H9 (cell line): ENCODE measurements at regions not wholly inside any gene's neighbourhood (a gene's known extent, or its start where the extent isn't known, plus 50 kb on each side); places are given as distances from the start of the nearest gene placed in this dataset.

ENCODE experiments used
- DNase-seq: peaks from one replicate; pipeline ENCODE4 v3.0.0-alpha.2; 2017
- H2AFZ ChIP-seq: one replicate; pipeline ENCODE4 v1.6.1; 2013; ENCODE audit warnings: mild to moderate bottlenecking, low read length, control low read depth, moderate library complexity
- H2AK5ac ChIP-seq: 2 replicates; pipeline ENCODE4 v1.6.1; 2013; ENCODE audit warnings: low read length, control low read depth, mixed read lengths; ENCODE audit not compliant: insufficient read length
- H2BK120ac ChIP-seq: one replicate; pipeline ENCODE4 v1.6.1; 2013; ENCODE audit warnings: low read depth, mild to moderate bottlenecking, low read length, control low read depth, inconsistent platforms; ENCODE audit not compliant: poor library complexity, severe bottlenecking
- H2BK12ac ChIP-seq: 2 replicates; pipeline ENCODE4 v1.6.1; 2013; ENCODE audit warnings: low read length, control low read depth, mixed read lengths, low read depth; ENCODE audit not compliant: insufficient read length
- H2BK15ac ChIP-seq: 2 replicates; pipeline ENCODE4 v1.6.1; 2013; ENCODE audit warnings: low read depth, low read length, control low read depth
- H2BK20ac ChIP-seq: one replicate; pipeline ENCODE4 v1.6.1; 2013; ENCODE audit warnings: low read depth, mild to moderate bottlenecking, low read length, control low read depth, inconsistent platforms; ENCODE audit not compliant: poor library complexity, severe bottlenecking
- H2BK5ac ChIP-seq: 2 replicates; pipeline ENCODE4 v1.6.1; 2013; ENCODE audit warnings: low read length, control low read depth, mixed read lengths; ENCODE audit not compliant: insufficient read length
- H3K14ac ChIP-seq: 2 replicates; pipeline ENCODE4 v1.6.1; 2013; ENCODE audit warnings: low read length, control low read depth; ENCODE audit not compliant: insufficient read depth
- H3K18ac ChIP-seq: 2 replicates; pipeline ENCODE4 v1.6.1; 2013; ENCODE audit warnings: low read depth, mild to moderate bottlenecking, mixed read lengths, low read length, control low read depth; ENCODE audit not compliant: insufficient read length
- H3K23ac ChIP-seq: 2 replicates; pipeline ENCODE4 v1.6.1; 2013; ENCODE audit warnings: low read length, control low read depth, mixed read lengths, low read depth; ENCODE audit not compliant: insufficient read length
- H3K23me2 ChIP-seq: 2 replicates; pipeline ENCODE4 v1.6.1; 2013; ENCODE audit warnings: low read depth, mild to moderate bottlenecking, mixed read lengths, low read length, control low read depth; ENCODE audit not compliant: insufficient read length, poor library complexity, severe bottlenecking
- H3K27ac ChIP-seq: 2 replicates; pipeline ENCODE4 v1.5.1; 2013; ENCODE audit warnings: low read length, control low read depth, mixed read lengths, low read depth; ENCODE audit not compliant: insufficient read length
- H3K27me3 ChIP-seq: 2 replicates; pipeline ENCODE4 v1.6.1; 2013; ENCODE audit warnings: low read length, control low read depth, inconsistent platforms; ENCODE audit not compliant: insufficient read depth
- H3K4ac ChIP-seq: 2 replicates; pipeline ENCODE4 v1.6.1; 2013; ENCODE audit warnings: low read depth, mild to moderate bottlenecking, control low read depth, inconsistent platforms, low read length, moderate library complexity
- H3K4me1 ChIP-seq: 2 replicates; pipeline ENCODE4 v1.6.1; 2013; ENCODE audit warnings: low read length, control low read depth, inconsistent platforms; ENCODE audit not compliant: insufficient read depth
- H3K4me2 ChIP-seq: 2 replicates; pipeline ENCODE4 v1.6.1; 2013; ENCODE audit warnings: low read length, control low read depth, mixed read lengths; ENCODE audit not compliant: insufficient read length, insufficient read depth
- H3K56ac ChIP-seq: 2 replicates; pipeline ENCODE4 v1.6.1; 2013; ENCODE audit warnings: low read depth, mild to moderate bottlenecking, mixed read lengths, low read length, control low read depth; ENCODE audit not compliant: insufficient read length
- H3K79me1 ChIP-seq: 2 replicates; pipeline ENCODE4 v1.6.1; 2013; ENCODE audit warnings: low read depth, mild to moderate bottlenecking, moderate library complexity, low read length, control low read depth, inconsistent platforms; ENCODE audit not compliant: insufficient read depth, poor library complexity, severe bottlenecking
- H3K79me2 ChIP-seq: 2 replicates; pipeline ENCODE4 v1.6.1; 2013; ENCODE audit warnings: low read length, control low read depth, inconsistent platforms; ENCODE audit not compliant: insufficient read depth
- H3K9ac ChIP-seq: 2 replicates; pipeline ENCODE4 v1.6.1; 2013; ENCODE audit warnings: low read length, control low read depth, mixed read lengths; ENCODE audit not compliant: insufficient read length; ENCODE audit errors: extremely low read depth
- H3K9me3 ChIP-seq: one replicate; pipeline ENCODE4 v1.6.1; 2013; ENCODE audit warnings: low read depth, low read length, inconsistent platforms; ENCODE audit not compliant: control insufficient read depth
- H3T11ph ChIP-seq: one replicate; pipeline ENCODE4 v1.6.1; 2013; ENCODE audit warnings: mild to moderate bottlenecking, low read length, control low read depth, inconsistent platforms
- H4K20me1 ChIP-seq: one replicate; pipeline ENCODE4 v1.6.1; 2013; ENCODE audit not compliant: control insufficient read depth, insufficient read length, insufficient read depth
- H4K5ac ChIP-seq: 2 replicates; pipeline ENCODE4 v1.6.1; 2013; ENCODE audit warnings: low read depth, mild to moderate bottlenecking, mixed read lengths, low read length, control low read depth; ENCODE audit not compliant: insufficient read length
- H4K8ac ChIP-seq: replicated peaks from 2 replicates; pipeline ENCODE4 v1.6.1; 2013; ENCODE audit warnings: low read length, control low read depth, mixed read lengths, low read depth; ENCODE audit not compliant: insufficient read length
- H4K91ac ChIP-seq: 2 replicates; pipeline ENCODE4 v1.6.1; 2013; ENCODE audit warnings: low read depth, mild to moderate bottlenecking, moderate library complexity, mixed read lengths, low read length, control low read depth; ENCODE audit not compliant: insufficient read length
- H3K27ac Mint-ChIP-seq, 3 experiments: 2 replicates in 2 of 3; 3 replicates in 1 of 3; pipeline ENCODE4 v1.8.0; 2020 to 2021; ENCODE audit warnings: mixed read lengths in 3 of 3, mild to moderate bottlenecking in 1 of 3, moderate library complexity in 1 of 3
- H3K27me3 Mint-ChIP-seq: 2 replicates; pipeline ENCODE4 v1.8.0; 2021; ENCODE audit warnings: low read depth, mild to moderate bottlenecking, moderate library complexity, mixed read lengths
- H3K36me3 Mint-ChIP-seq, 3 experiments: 2 replicates in 2 of 3; 3 replicates in 1 of 3; pipeline ENCODE4 v1.8.0; 2020 to 2021; ENCODE audit warnings: low read depth in 3 of 3, mixed read lengths in 3 of 3; ENCODE audit not compliant: insufficient read depth in 1 of 3
- H3K4me1 Mint-ChIP-seq, 2 experiments: 2 replicates each; pipeline ENCODE4 v1.8.0; 2020; ENCODE audit warnings: mixed read lengths in 2 of 2
- H3K4me3 Mint-ChIP-seq, 2 experiments: 2 replicates in 1 of 2; 3 replicates in 1 of 2; pipeline ENCODE4 v1.8.0; 2020 to 2021; ENCODE audit warnings: mild to moderate bottlenecking in 2 of 2, mixed read lengths in 2 of 2, moderate library complexity in 1 of 2
- H3K9me3 Mint-ChIP-seq, 2 experiments: 2 replicates in 1 of 2; 3 replicates in 1 of 2; pipeline ENCODE4 v1.8.0; 2020; ENCODE audit warnings: mild to moderate bottlenecking in 2 of 2, mixed read lengths in 2 of 2, moderate library complexity in 1 of 2
- WGBS: extraction: QIAGEN DNeasy Blood & Tissue Kit; methylation state at CpG from one replicate; pipeline ENCODE4 v1.1.7; 2013; ENCODE audit warnings: missing lambda C conversion rate, low lambda C conversion rate, mixed read lengths; ENCODE audit not compliant: insufficient read length; ENCODE audit errors: extremely low coverage; 5-methylcytosine and 5-hydroxymethylcytosine counted together
- TF ChIP-seq, protein P1 (sequence below): fragments of 200-600 bp; sonication (generic); conservative IDR thresholded peaks from 3 replicates; pipeline ENCODE4 v1.8.0; 2021; ENCODE audit warnings: antibody characterized with exemption, mild to moderate bottlenecking

DNA sequence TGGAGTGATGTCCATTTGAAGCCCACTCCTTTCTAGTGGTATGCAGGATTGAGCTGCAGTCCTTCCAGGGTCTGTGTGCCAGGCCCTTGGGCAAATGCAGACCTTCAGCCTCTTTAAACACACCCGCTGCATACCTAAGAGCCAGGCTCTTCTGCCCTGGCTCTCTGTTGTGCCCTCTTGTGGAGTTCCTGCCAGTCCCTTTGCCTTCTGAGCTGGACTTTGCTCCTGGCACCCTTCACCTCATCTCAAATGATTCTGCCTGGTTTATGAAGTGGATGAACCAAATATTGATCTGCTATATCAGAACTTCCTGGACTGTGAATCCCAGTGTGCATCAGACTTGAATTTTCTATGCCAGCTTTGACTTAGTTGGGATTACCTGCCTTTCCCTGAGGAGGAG, 158.8 kb downstream of the URB2 start:
- H3K23ac ChIP-seq: no peak overlapping the region
- Mint-ChIP-seq H3K27ac (no peak overlapping the region), H3K36me3 (peaks cover 17 to 29% (median 22%) of the 10 kb centered on the region in 3 experiments), H3K9me3 (peaks cover 29 to 36% of the 10 kb centered on the region in 2 experiments), H3K27me3 (no peaks in the 10 kb centered on the region; the same call in none of the 2 replicates), H3K4me1 (no peaks in the 10 kb centered on the region), H3K4me3 (no peak overlapping the region)
- no peaks in the 10 kb centered on the region for H3K79me2 ChIP-seq
- no peak for DNase-seq
- H3K56ac ChIP-seq: no peak overlapping the region
- H2BK120ac ChIP-seq: no peak overlapping the region
- H3K4ac ChIP-seq: no peak overlapping the region
- peaks cover 20% of the 10 kb centered on the region for H3K9me3 ChIP-seq
- TF ChIP-seq, protein P1, sequence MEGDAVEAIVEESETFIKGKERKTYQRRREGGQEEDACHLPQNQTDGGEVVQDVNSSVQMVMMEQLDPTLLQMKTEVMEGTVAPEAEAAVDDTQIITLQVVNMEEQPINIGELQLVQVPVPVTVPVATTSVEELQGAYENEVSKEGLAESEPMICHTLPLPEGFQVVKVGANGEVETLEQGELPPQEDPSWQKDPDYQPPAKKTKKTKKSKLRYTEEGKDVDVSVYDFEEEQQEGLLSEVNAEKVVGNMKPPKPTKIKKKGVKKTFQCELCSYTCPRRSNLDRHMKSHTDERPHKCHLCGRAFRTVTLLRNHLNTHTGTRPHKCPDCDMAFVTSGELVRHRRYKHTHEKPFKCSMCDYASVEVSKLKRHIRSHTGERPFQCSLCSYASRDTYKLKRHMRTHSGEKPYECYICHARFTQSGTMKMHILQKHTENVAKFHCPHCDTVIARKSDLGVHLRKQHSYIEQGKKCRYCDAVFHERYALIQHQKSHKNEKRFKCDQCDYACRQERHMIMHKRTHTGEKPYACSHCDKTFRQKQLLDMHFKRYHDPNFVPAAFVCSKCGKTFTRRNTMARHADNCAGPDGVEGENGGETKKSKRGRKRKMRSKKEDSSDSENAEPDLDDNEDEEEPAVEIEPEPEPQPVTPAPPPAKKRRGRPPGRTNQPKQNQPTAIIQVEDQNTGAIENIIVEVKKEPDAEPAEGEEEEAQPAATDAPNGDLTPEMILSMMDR: no peak
- H2AFZ ChIP-seq: no peak overlapping the region
- H3K27ac ChIP-seq: no peak overlapping the region
- no peak overlapping the region for H3K18ac ChIP-seq
- no peaks in the 10 kb centered on the region for H3K79me1 ChIP-seq
- H3K4me1 ChIP-seq: no peaks in the 10 kb centered on the region
- no peak overlapping the region for H2BK5ac ChIP-seq
- H3T11ph ChIP-seq: no peak overlapping the region
- no peak overlapping the region for H2BK12ac ChIP-seq
- H3K9ac ChIP-seq: no peak overlapping the region
- no peak overlapping the region for H3K4me2 ChIP-seq
- H2AK5ac ChIP-seq: no peak overlapping the region
- no peak overlapping the region for H4K91ac ChIP-seq
- no peaks in the 10 kb centered on the region for H4K20me1 ChIP-seq
- H4K8ac ChIP-seq: no peak overlapping the region
- no peaks in the 10 kb centered on the region for H3K27me3 ChIP-seq
- WGBS: no CpG with 5 or more reads among the region's 1 CpG
- H4K5ac ChIP-seq: no peak overlapping the region
- no peak overlapping the region for H2BK15ac ChIP-seq
- no peaks in the 10 kb centered on the region for H3K23me2 ChIP-seq
- H3K14ac ChIP-seq: no peak overlapping the region
- no peak overlapping the region for H2BK20ac ChIP-seq
